ENCODE measurements at regions not wholly inside any gene's neighbourhood (a gene's known extent, or its start where the extent isn't known, plus 50 kb on each side); places are given as distances from the start of the nearest gene placed in this dataset.

DNA sequence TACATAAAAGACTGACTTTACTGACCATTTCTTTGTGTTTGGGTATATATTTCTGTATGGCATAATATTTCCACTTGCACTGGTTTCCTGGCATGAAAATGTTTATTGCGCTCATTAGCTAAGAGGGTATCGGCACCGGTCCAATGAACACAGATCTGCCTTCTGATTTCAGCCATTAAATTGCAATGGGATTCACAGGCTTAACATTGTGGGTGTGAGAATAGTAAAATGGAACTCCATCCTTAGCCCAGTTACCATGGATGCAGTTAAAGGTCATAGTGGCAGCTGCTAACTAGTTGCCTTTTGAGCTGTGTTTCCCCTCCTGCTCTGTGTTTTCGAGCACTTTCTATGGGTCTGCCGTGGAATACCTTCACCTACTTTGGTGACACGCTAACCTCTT lies 352.6 kb upstream of the POU3F3 start:
- TF ChIP-seq CTCF (IDR thresholded peaks at IDR 0.05): no peak
- Histone ChIP-seq H3K36me3 (no peaks in the 10 kb centered on the region), H3K9me3 (no peaks in the 10 kb centered on the region), H3K27me3 (ENCODE audit: low read depth) (no peaks in the 10 kb centered on the region), H3K27ac (no peak overlapping the region), H3K4me3 (no peak overlapping the region), H3K4me1 (no peaks in the 10 kb centered on the region)
- intact Hi-C loops (cut with DNase I): no loop called here
- ATAC-seq: no peak
- DNase-seq: no peak

DNA sequence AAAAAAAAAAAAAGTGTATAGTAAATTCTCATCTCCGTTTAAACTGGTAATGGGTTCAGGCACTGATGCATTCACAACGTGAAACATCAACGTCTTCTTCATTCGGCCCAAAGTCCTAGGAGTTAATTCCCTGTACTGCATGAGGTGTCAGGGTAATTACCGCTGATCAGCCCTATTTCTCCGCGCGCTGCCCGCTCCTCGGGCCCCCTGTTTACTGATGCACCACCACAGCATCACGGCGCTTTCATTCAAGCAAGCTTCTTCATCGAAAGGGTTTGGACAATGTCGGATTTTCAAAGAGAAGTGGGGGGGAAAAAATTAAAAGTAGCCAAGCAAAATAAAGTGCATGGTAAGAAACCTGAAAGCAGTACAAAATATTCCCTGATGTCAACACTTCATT lies 352.0 kb upstream of the POU3F3 start:
- Histone ChIP-seq H3K27ac (no peak overlapping the region), H3K9me3 (no peaks in the 10 kb centered on the region), H3K4me3 (no peak overlapping the region), H3K36me3 (no peaks in the 10 kb centered on the region), H3K27me3 (ENCODE audit: low read depth) (no peaks in the 10 kb centered on the region), H3K4me1 (no peaks in the 10 kb centered on the region)
- intact Hi-C loops (cut with DNase I): no loop called here
- DNase-seq (no peak), ATAC-seq (no peak)
- TF ChIP-seq CTCF (IDR thresholded peaks at IDR 0.05): no peak

DNA sequence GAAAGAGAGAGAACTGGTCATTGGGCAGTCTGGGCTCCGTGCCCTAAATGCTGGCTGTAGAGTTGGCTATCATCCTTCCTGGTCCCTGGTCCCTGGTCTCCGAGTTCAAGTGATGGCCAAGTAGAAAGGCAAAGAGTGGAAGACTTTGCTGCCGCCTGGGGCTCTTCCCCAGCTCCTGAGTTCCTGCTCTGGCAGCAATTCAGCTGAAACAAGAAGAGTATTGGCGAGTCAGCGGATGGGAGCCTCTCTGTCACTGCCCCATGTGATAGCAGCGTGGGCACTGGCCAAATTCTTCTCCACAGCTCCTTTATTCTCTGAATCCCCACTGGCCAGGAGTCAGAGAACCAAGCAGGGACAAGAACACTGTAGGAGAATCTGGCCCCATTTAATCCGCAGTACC lies 351.0 kb upstream of the POU3F3 start:
- no peak for TF ChIP-seq CTCF (IDR thresholded peaks at IDR 0.05)
- no peaks in the 10 kb centered on the region for H3K4me1 ChIP-seq
- no peak overlapping the region for H3K4me3 ChIP-seq
- DNase-seq: no peak
- no peaks in the 10 kb centered on the region for H3K36me3 ChIP-seq
- H3K27ac ChIP-seq: no peak overlapping the region
- H3K9me3 ChIP-seq: no peaks in the 10 kb centered on the region
- no peaks in the 10 kb centered on the region for H3K27me3 ChIP-seq (ENCODE audit: low read depth)
- intact Hi-C loops (cut with DNase I): no loop called here
- no peak for ATAC-seq

GRCh38 chr2:104504331-104505073 lies 349.4 kb upstream of the POU3F3 start:
- ATAC-seq (no peak), DNase-seq (no peak)
- TF ChIP-seq CTCF (IDR thresholded peaks at IDR 0.05): no peak
- no peaks in the 10 kb centered on the region for H3K36me3 ChIP-seq
- no peaks in the 10 kb centered on the region for H3K9me3 ChIP-seq
- intact Hi-C loops (cut with DNase I): no loop called here
- no peaks in the 10 kb centered on the region for H3K27me3 ChIP-seq (ENCODE audit: low read depth)
- H3K4me3 ChIP-seq: no peak overlapping the region
- no peak overlapping the region for H3K27ac ChIP-seq
- no peaks in the 10 kb centered on the region for H3K4me1 ChIP-seq

DNA sequence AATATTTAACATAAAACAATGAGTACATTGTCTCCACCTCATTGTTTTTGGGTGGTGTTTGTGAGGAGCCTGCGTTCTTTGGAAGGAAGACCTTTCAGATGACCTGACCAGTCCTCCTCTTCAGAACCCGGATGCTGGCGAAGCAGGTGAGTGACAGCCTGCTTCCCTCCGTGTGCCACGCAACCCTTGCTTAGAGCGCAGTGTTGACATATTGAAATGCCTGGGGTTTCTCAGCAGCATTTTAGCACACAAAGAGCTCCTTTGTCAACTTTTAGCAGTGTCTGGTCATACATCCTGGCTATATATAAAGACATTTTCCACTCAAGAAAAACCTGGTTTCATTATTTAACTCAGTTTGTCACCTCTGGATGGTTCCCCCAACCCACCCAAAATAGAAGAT lies 335.7 kb upstream of the POU3F3 start:
- H3K4me3 ChIP-seq: no peak overlapping the region
- no peaks in the 10 kb centered on the region for H3K27me3 ChIP-seq (ENCODE audit: low read depth)
- H3K36me3 ChIP-seq: no peaks in the 10 kb centered on the region
- H3K4me1 ChIP-seq: no peaks in the 10 kb centered on the region
- intact Hi-C loops (cut with DNase I): no loop called here
- no peak overlapping the region for H3K27ac ChIP-seq
- ATAC-seq (no peak), DNase-seq (no peak)
- TF ChIP-seq CTCF (IDR thresholded peaks at IDR 0.05): no peak
- no peaks in the 10 kb centered on the region for H3K9me3 ChIP-seq
